Stomach (tissue), 8 donors: ENCODE measurements at regions not wholly inside any gene's neighbourhood (a gene's known extent, or its start where the extent isn't known, plus 50 kb on each side); places are given as distances from the start of the nearest gene placed in this dataset.
"Not testable (repeated sequence)": the region's sequence is repeated elsewhere in the genome, so short reads cannot be mapped to it uniquely, and the experiment has no call there.

Experiments used
- DNase-seq, 2 donors: peaks; one replicate each; pipeline versions ENCODE4 v3.0.0 to v3.0.0-alpha.2; 2013 to 2019
- H3K27ac ChIP-seq, 5 donors: fragments of 200-600 bp in 4 of 5; sonication (generic) in 4 of 5; one replicate each; pipeline ENCODE4 v1.5.1; 2013 to 2019; ENCODE audit warnings: mild to moderate bottlenecking in 1 of 5, moderate library complexity in 1 of 5
- H3K27me3 ChIP-seq, 3 donors: fragments of 200-600 bp; sonication (generic); one replicate each; pipeline ENCODE4 v1.5.1; 2017 to 2019; ENCODE audit warnings: mixed run types in 1 of 3
- H3K36me3 ChIP-seq, 4 donors: fragments of 200-600 bp; sonication (generic); 1 replicate in 3 of 4; 2 replicates in 1 of 4; pipeline ENCODE4 v1.5.1; 2016 to 2019
- H3K4me1 ChIP-seq, 4 donors: fragments of 200-600 bp; sonication (generic); one replicate each; pipeline ENCODE4 v1.5.1; 2016 to 2019
- H3K4me3 ChIP-seq, 4 donors: fragments of 200-600 bp; sonication (generic) in 3 of 4; one replicate each; pipeline ENCODE4 v1.5.1; 2016 to 2019; ENCODE audit warnings: mild to moderate bottlenecking in 1 of 4
- H3K9me3 ChIP-seq, 4 donors: fragments of 200-600 bp; sonication (generic); one replicate each; pipeline ENCODE4 v1.5.1; 2016 to 2019
- CTCF ChIP-seq, 7 experiments: fragments of 450-650 bp in 4 of 7; fragments of 200-600 bp in 3 of 7; sonication (generic) in 3 of 7; IDR thresholded peaks; one replicate each; pipeline ENCODE4 v1.5.1; 2016 to 2019; ENCODE audit warnings: antibody characterized with exemption in 7 of 7, control low read depth in 2 of 7, mild to moderate bottlenecking in 1 of 7
- EP300 ChIP-seq: sonication (generic); formaldehyde crosslinking; IDR thresholded peaks from one replicate; pipeline ENCODE4 v1.6.1; 2017; ENCODE audit warnings: antibody characterized with exemption
- POLR2A ChIP-seq, 4 donors: fragments of 450-650 bp; IDR thresholded peaks; one replicate each; pipeline ENCODE4 v1.6.1; 2016; ENCODE audit warnings: antibody characterized with exemption in 4 of 4, control low read depth in 2 of 4, mild to moderate bottlenecking in 1 of 4, moderate library complexity in 1 of 4
- POLR2AphosphoS5 ChIP-seq, 3 donors: sonication (generic); formaldehyde crosslinking; IDR thresholded peaks; one replicate each; pipeline ENCODE4 v1.6.1; 2016; ENCODE audit warnings: antibody characterized with exemption in 3 of 3
- WGBS, 5 donors: extraction: QIAGEN DNeasy Blood & Tissue Kit in 3 of 5; methylation state at CpG; one replicate each; pipeline versions ENCODE4 v1.1.5 to v1.1.7; 2013 to 2018; 5-methylcytosine and 5-hydroxymethylcytosine counted together
- intact Hi-C: fragments of 100-400 bp; cut with DNase I; formaldehyde crosslinking; loops from one replicate; pipeline ENCODE4 v1.15.1; 2023; ENCODE audit warnings: low total_unique reads
- donor health status: healthy with polysubstance abuse.
- donor health status: Bipolar disorder and iron deficiency.
- donor health status: healthy.

GRCh38 chr12:131287015-131287937 is 333.6 kb downstream of the ADGRD1 start:
- 79 to 97% (median 85%) methylated on average over 13 to 19 of the region's 25 CpGs for WGBS, 5 donors
- Histone ChIP-seq H3K27me3 (peaks cover 0 to 19% (median 0%) of the 10 kb centered on the region in 3 donors), H3K4me1 (no peaks in the 10 kb centered on the region), H3K36me3 (no peaks in the 10 kb centered on the region), H3K27ac (no peak overlapping the region), H3K4me3 (no peak overlapping the region), H3K9me3 (no peaks in the 10 kb centered on the region)
- DNase-seq: no peak
- intact Hi-C loops: no loop called here
- TF ChIP-seq POLR2A (IDR thresholded peaks at IDR 0.05): no peak
- no peak for TF ChIP-seq EP300
- TF ChIP-seq POLR2AphosphoS5 (IDR thresholded peaks at IDR 0.05): no peak
- TF ChIP-seq CTCF (IDR thresholded peaks at IDR 0.05): no peak

DNA sequence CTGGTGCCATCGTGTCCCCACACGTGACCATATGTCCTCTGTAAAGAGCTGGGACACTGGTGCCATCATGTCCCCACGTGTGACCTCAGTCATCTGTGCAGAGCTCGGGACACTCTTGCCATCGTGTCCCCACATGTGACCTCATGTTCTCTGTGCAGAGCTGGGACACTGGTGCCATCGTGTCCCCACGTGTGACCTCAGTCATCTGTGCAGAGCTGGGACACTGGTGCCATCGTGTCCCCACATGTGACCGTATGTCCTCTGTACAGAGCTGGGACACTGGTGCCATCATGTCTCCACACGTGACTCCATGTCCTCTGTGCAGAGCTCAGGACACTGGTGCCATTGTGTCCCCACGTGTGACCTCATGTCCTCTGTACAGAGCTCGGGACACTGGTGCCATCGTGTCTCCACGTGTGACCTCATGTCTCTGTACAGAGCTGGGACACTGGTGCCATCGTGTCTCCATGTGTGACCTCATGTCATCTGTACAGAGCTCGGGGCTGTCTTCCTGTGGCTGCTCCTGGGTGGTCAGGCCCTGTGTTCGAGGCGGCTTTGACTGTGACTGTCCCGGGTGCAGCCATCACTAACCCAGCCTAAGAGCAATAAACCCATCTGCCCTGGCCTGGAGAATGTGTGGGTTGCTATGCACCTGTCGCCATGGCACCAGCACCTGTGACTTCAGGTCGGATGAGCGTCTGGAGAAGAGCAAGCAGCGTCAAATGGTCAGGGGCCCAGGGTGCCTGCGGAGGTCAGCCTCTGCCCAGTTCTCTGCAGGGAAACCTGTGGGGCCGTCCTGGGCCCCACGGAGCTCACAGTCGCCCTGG is 334.4 kb downstream of the ADGRD1 start:
- Histone ChIP-seq H3K27me3 (peaks cover 0 to 19% (median 0%) of the 10 kb centered on the region in 3 donors), H3K4me3 (no peak overlapping the region), H3K27ac (no peak overlapping the region), H3K9me3 (no peaks in the 10 kb centered on the region), H3K4me1 (no peaks in the 10 kb centered on the region), H3K36me3 (no peaks in the 10 kb centered on the region)
- 75 to 80% (median 79%) methylated on average over 17 to 26 of the region's 27 CpGs for WGBS, 5 donors
- no peak for TF ChIP-seq POLR2A (IDR thresholded peaks at IDR 0.05)
- no peak for TF ChIP-seq POLR2AphosphoS5 (IDR thresholded peaks at IDR 0.05)
- DNase-seq: peak in 1 of 2 donors; percentile 24
- intact Hi-C loops: no loop called here

GRCh38 chr12:131288765-131289695 is 335.3 kb downstream of the ADGRD1 start:
- DNase-seq, H3K9me3 ChIP-seq, H3K27ac ChIP-seq, intact Hi-C loops, H3K36me3 ChIP-seq, H3K4me1 ChIP-seq, H3K4me3 ChIP-seq: not testable (repeated sequence)
- H3K27me3 ChIP-seq: peaks cover 0 to 16% (median 0%) of the 10 kb centered on the region in 3 donors
- 73 to 86% (median 76%) methylated on average over 17 to 19 of the region's 19 CpGs for WGBS, 5 donors

DNA sequence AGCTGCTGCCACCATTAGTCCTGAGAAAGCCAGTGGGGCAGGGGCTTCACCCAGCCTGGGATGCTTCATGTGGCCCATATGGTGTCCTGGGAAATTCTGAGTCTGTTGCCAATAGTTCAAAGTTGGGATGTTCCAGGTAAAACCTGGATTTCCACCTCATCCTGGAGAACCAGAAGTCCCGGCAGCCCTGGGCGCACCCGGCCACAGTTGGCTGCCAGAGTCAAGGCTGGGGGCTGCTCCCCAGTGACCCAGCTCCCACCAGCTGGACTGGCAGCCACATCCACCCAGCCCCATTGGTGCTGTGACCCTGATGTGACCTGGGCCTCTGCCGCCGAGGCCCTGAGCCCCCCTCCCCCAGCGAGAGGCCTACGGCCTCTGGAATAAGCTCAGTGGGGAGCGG is 336.1 kb downstream of the ADGRD1 start:
- H3K36me3 ChIP-seq, DNase-seq, H3K4me3 ChIP-seq, H3K27ac ChIP-seq, H3K4me1 ChIP-seq, H3K9me3 ChIP-seq: not testable (repeated sequence)
- WGBS, 5 donors: 67 to 84% (median 74%) methylated on average over 5 to 6 of the region's 8 CpGs; no CpG with 5 or more reads in 1 of the 5 donors
- intact Hi-C loops: loop anchor here (10.0 kb wide), 1 partner anchor 375 kb away; no protein-coding TSS in a partner anchor
- peaks cover 0 to 14% (median 0%) of the 10 kb centered on the region in 3 donors for H3K27me3 ChIP-seq

- intact Hi-C loops: loop anchor here (10.0 kb wide), 1 partner anchor 374 kb away; no protein-coding TSS in a partner anchor
- Histone ChIP-seq H3K36me3 (no peaks in the 10 kb centered on the region), H3K4me3 (no peak overlapping the region), H3K9me3 (no peaks in the 10 kb centered on the region), H3K27me3 (peaks cover 0 to 14% (median 0%) of the 10 kb centered on the region in 3 donors), H3K4me1 (no peaks in the 10 kb centered on the region), H3K27ac (no peak overlapping the region)
- no peak for DNase-seq
- WGBS, 5 donors: 75 to 84% (median 79%) methylated on average over 10 of the region's 10 CpGs
- TF ChIP-seq POLR2AphosphoS5 (IDR thresholded peaks at IDR 0.05) (no peak), CTCF (IDR thresholded peaks at IDR 0.05) (no peak), POLR2A (IDR thresholded peaks at IDR 0.05) (no peak), EP300 (no peak)
Observed at GRCh38 chr12:131290255-131290959, 336.7 kb downstream of the ADGRD1 start.

- H3K27ac ChIP-seq, H3K9me3 ChIP-seq, DNase-seq, H3K4me1 ChIP-seq, H3K4me3 ChIP-seq, H3K27me3 ChIP-seq, H3K36me3 ChIP-seq: not testable (repeated sequence)
- intact Hi-C loops: loop anchor here (10.0 kb wide), 1 partner anchor 371 kb away; no protein-coding TSS in a partner anchor
- 69 to 75% (median 72%) methylated on average over 23 to 26 of the region's 26 CpGs for WGBS, 5 donors
Observed at GRCh38 chr12:131293071-131294015, 339.6 kb downstream of the ADGRD1 start.

DNA sequence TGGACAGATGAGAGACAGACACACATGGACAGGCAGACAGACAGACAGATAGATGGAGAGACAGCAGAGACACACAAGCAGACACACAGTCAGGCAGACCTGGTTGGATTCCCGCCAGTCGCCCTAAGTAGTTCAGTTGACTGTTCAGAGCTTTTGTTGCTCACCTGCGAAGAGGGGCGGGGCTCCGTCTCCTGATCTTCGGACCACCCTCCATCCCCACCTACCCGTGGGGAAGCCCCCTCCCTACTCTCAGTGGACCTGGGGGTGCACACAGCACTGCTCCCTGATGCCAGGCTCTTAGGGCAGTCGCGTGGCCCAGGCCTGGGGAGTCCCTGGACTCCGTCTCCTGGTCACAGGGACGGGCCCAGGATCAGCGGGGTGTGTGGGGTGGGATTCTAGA is 341.0 kb downstream of the ADGRD1 start:
- DNase-seq, H3K4me3 ChIP-seq, H3K36me3 ChIP-seq, H3K4me1 ChIP-seq, H3K9me3 ChIP-seq, H3K27me3 ChIP-seq, H3K27ac ChIP-seq: not testable (repeated sequence)
- intact Hi-C loops: loop anchor here (10.0 kb wide), 1 partner anchor 370 kb away; no protein-coding TSS in a partner anchor
- 73 to 90% (median 83%) methylated on average over 9 to 12 of the region's 12 CpGs for WGBS, 5 donors
